B cell (primary cell): ENCODE measurements at regions not wholly inside any gene's neighbourhood (a gene's known extent, or its start where the extent isn't known, plus 50 kb on each side); places are given as distances from the start of the nearest gene placed in this dataset.

Experiments used
- ATAC-seq: fragments of 200-7000 bp; cut with Tn5 transposase; one replicate; pipeline ENCODE4 v1.10.0; 2021; ENCODE audit warnings: low read depth, mild to moderate bottlenecking, moderate number of reproducible peaks, moderate library complexity
- CTCF ChIA-PET: fragments of 350-600 bp; sonication (Branson Sonifier 250); formaldehyde crosslinking; loops from one replicate; lab custom pipeline; 2021; ENCODE audit warnings: antibody characterized with exemption, inconsistent platforms; lab: Charles Lee
- POLR2A ChIA-PET: fragments of 350-600 bp; sonication (Branson Sonifier 250); formaldehyde crosslinking; loops from one replicate; lab custom pipeline; 2021; ENCODE audit warnings: antibody characterized with exemption; lab: Charles Lee
- DNase-seq: peaks from one replicate; pipeline ENCODE4 v3.0.0; 2013
- H2AFZ ChIP-seq: 2 replicates; pipeline ENCODE4 v1.6.1; 2012; ENCODE audit warnings: mild to moderate bottlenecking, low read depth, low read length; ENCODE audit not compliant: insufficient read depth, poor library complexity, severe bottlenecking
- H3K27ac ChIP-seq, 2 donors: 1 replicate in 1 of 2; 2 replicates in 1 of 2; pipeline ENCODE4 v1.5.1; 2012 to 2013; ENCODE audit warnings: low read length in 2 of 2, mild to moderate bottlenecking in 2 of 2, moderate library complexity in 1 of 2
- H3K27me3 ChIP-seq, 4 experiments: fragments of 200-600 bp in 1 of 4; sonication (generic) in 1 of 4; replicated peaks in 1 of 4; 1 replicate in 2 of 4; 2 replicates in 2 of 4; pipeline versions ENCODE4 v1.6.1 to v1.7.0; 2013 to 2016; ENCODE audit warnings: low read length in 3 of 4, mild to moderate bottlenecking in 2 of 4, mixed read lengths in 1 of 4, moderate library complexity in 1 of 4; ENCODE audit not compliant: insufficient read depth in 4 of 4, control insufficient read depth in 3 of 4; ENCODE audit errors: control extremely low read depth in 1 of 4
- H3K36me3 ChIP-seq, 2 experiments: replicated peaks in 1 of 2; 1 replicate in 1 of 2; 2 replicates in 1 of 2; pipeline versions ENCODE4 v1.6.1 to v1.7.1; 2013; ENCODE audit warnings: low read length in 1 of 2; ENCODE audit not compliant: insufficient read depth in 2 of 2, control insufficient read depth in 1 of 2; ENCODE audit errors: control extremely low read depth in 1 of 2, extremely low read depth in 1 of 2
- H3K4me1 ChIP-seq, 2 donors: fragments of 200-600 bp in 1 of 2; sonication (generic) in 1 of 2; 1 replicate in 1 of 2; 2 replicates in 1 of 2; pipeline versions ENCODE4 v1.5.1 to v1.6.1; 2013 to 2017; ENCODE audit warnings: low read length in 2 of 2; ENCODE audit not compliant: control insufficient read depth in 2 of 2, insufficient read depth in 2 of 2
- H3K4me2 ChIP-seq: replicated peaks from 2 replicates; pipeline ENCODE3; 2012; ENCODE audit warnings: mild to moderate bottlenecking, low read depth, low read length; ENCODE audit not compliant: poor library complexity, severe bottlenecking
- H3K4me3 ChIP-seq, 5 experiments: fragments of 200-600 bp in 1 of 5; sonication (generic) in 1 of 5; 1 replicate in 3 of 5; 2 replicates in 2 of 5; pipeline versions ENCODE4 v1.5.1 to v1.7.0; 2011 to 2016; ENCODE audit warnings: low read length in 4 of 5, mild to moderate bottlenecking in 4 of 5, low read depth in 2 of 5, control low read depth in 1 of 5, moderate library complexity in 1 of 5; ENCODE audit not compliant: insufficient read depth in 1 of 5; ENCODE audit errors: control extremely low read depth in 1 of 5, extremely low read depth in 1 of 5
- H3K79me2 ChIP-seq: fragments of 200-600 bp; sonication (generic); one replicate; pipeline ENCODE4 v1.6.0; 2016; ENCODE audit warnings: low read length; ENCODE audit not compliant: control insufficient read depth, insufficient read depth
- H3K9ac ChIP-seq: fragments of 200-600 bp; sonication (generic); 2 replicates; pipeline ENCODE4 v1.6.1; 2017; ENCODE audit warnings: mild to moderate bottlenecking, low read length, moderate library complexity
- H3K9me3 ChIP-seq, 3 donors: one replicate each; pipeline versions ENCODE4 v1.6.1 to v1.7.1; 2013; ENCODE audit warnings: low read length in 2 of 3; ENCODE audit not compliant: control insufficient read depth in 2 of 3, insufficient read depth in 1 of 3; ENCODE audit errors: control extremely low read depth in 1 of 3
- H4K20me1 ChIP-seq: 2 replicates; pipeline ENCODE4 v1.6.0; 2012; ENCODE audit warnings: mild to moderate bottlenecking, low read length; ENCODE audit not compliant: insufficient read depth, control insufficient read depth, poor library complexity, severe bottlenecking
- H3K27ac Mint-ChIP-seq: one replicate; pipeline ENCODE4 v1.8.0; 2021; ENCODE audit warnings: mixed read lengths
- H3K27me3 Mint-ChIP-seq: one replicate; pipeline ENCODE4 v1.8.0; 2021; ENCODE audit warnings: mixed read lengths
- H3K4me1 Mint-ChIP-seq: one replicate; pipeline ENCODE4 v1.8.0; 2021; ENCODE audit warnings: mixed read lengths
- H3K4me3 Mint-ChIP-seq: one replicate; pipeline ENCODE4 v1.8.0; 2021; ENCODE audit warnings: mixed read lengths
- H3K9me3 Mint-ChIP-seq: one replicate; pipeline ENCODE4 v1.8.0; 2022; ENCODE audit warnings: mixed read lengths; ENCODE audit not compliant: insufficient read depth
- CTCF ChIP-seq: fragments of 200-600 bp; IDR thresholded peaks from one replicate; pipeline ENCODE4 v1.8.0; 2022; ENCODE audit warnings: antibody characterized with exemption, mild to moderate bottlenecking
- EZH2 ChIP-seq: IDR thresholded peaks from 2 replicates; pipeline ENCODE4 v1.6.1; 2012; ENCODE audit warnings: borderline replicate concordance, low read depth, mild to moderate bottlenecking, moderate library complexity, low read length; ENCODE audit not compliant: insufficient read depth, poor library complexity, severe bottlenecking
- WGBS: methylation state at CpG from one replicate; pipeline ENCODE4 v1.1.5; 2013; ENCODE audit warnings: missing lambda C conversion rate; ENCODE audit not compliant: insufficient coverage; 5-methylcytosine and 5-hydroxymethylcytosine counted together
- intact Hi-C: fragments of 100-400 bp; cut with micrococcal nuclease; formaldehyde crosslinking; loops from one replicate; pipeline ENCODE4 v1.10.0; 2022

GRCh38 chr11:71145368-71145767, 107.0 kb downstream of the SHANK2 start:
- no peaks in the 10 kb centered on the region for H3K4me1 ChIP-seq
- TF ChIP-seq CTCF (no peak), EZH2 (no peak)
- H3K79me2 ChIP-seq = no peaks in the 10 kb centered on the region
- no peak overlapping the region for H3K9ac ChIP-seq
- no peak overlapping the region for H3K4me3 ChIP-seq
- no peak overlapping the region for H2AFZ ChIP-seq
- H3K36me3 ChIP-seq = no peaks in the 10 kb centered on the region
- Mint-ChIP-seq H3K4me3 (no peak overlapping the region), H3K27ac (no peak overlapping the region), H3K27me3 (peaks cover 13% of the 10 kb centered on the region), H3K9me3 (no peaks in the 10 kb centered on the region), H3K4me1 (no peaks in the 10 kb centered on the region)
- DNase-seq (no peak), ATAC-seq (no peak)
- peaks cover 0 to 17% (median 0%) of the 10 kb centered on the region in 3 donors for H3K9me3 ChIP-seq
- H3K27me3 ChIP-seq = peaks cover 0 to 4% (median 0%) of the 10 kb centered on the region in 4 experiments
- H3K4me2 ChIP-seq = no peak overlapping the region
- WGBS = 86% methylated on average over 9 of the region's 9 CpGs
- ChIA-PET CTCF (no interaction called here), POLR2A (no interaction called here)
- H3K27ac ChIP-seq = no peak overlapping the region
- no peaks in the 10 kb centered on the region for H4K20me1 ChIP-seq
- intact Hi-C loops = no loop called here

- Histone ChIP-seq H3K9me3 (peaks cover 0 to 17% (median 0%) of the 10 kb centered on the region in 3 donors), H3K79me2 (no peaks in the 10 kb centered on the region), H3K27ac (no peak overlapping the region), H3K4me3 (no peak overlapping the region), H3K4me2 (no peak overlapping the region), H3K9ac (no peak overlapping the region), H3K27me3 (peaks cover 0 to 4% (median 0%) of the 10 kb centered on the region in 4 experiments), H2AFZ (no peak overlapping the region), H3K36me3 (no peaks in the 10 kb centered on the region), H3K4me1 (no peaks in the 10 kb centered on the region), H4K20me1 (no peaks in the 10 kb centered on the region)
- H3K27ac Mint-ChIP-seq = no peak overlapping the region
- H3K4me1 Mint-ChIP-seq = no peaks in the 10 kb centered on the region
- DNase-seq (no peak), ATAC-seq (no peak)
- ChIA-PET POLR2A (no interaction called here), CTCF (no interaction called here)
- 100% methylated on average over 1 of the region's 5 CpGs for WGBS
- no peak overlapping the region for H3K4me3 Mint-ChIP-seq
- no peak for TF ChIP-seq EZH2
- H3K9me3 Mint-ChIP-seq = no peaks in the 10 kb centered on the region
- peaks cover 13% of the 10 kb centered on the region for H3K27me3 Mint-ChIP-seq
- intact Hi-C loops = no loop called here
These were observed 107.6 kb downstream of the SHANK2 start for GRCh38 chr11:71144736-71145135.
